Natural killer cell (primary cell): ENCODE measurements at regions not wholly inside any gene's neighbourhood (a gene's known extent, or its start where the extent isn't known, plus 50 kb on each side); places are given as distances from the start of the nearest gene placed in this dataset.

Source experiments
- ATAC-seq, 3 donors: fragments of 150-1000 bp in 2 of 3; fragments of 200-7000 bp in 1 of 3; cut with Tn5 transposase; 1 replicate in 1 of 3; 2 replicates in 2 of 3; pipeline ENCODE4 v1.10.0; 2021; ENCODE audit warnings: mild to moderate bottlenecking in 2 of 3, moderate library complexity in 2 of 3
- DNase-seq, 2 donors: peaks; one replicate each; pipeline versions ENCODE4 v3.0.0 to v3.0.0-alpha.2; 2013 to 2021; ENCODE audit warnings: mixed read lengths in 1 of 2
- H3K27ac ChIP-seq: one replicate; pipeline ENCODE4 v1.5.1; 2013; ENCODE audit warnings: mild to moderate bottlenecking, low read length
- H3K27me3 ChIP-seq: one replicate; pipeline ENCODE4 v1.6.1; 2013; ENCODE audit warnings: low read length; ENCODE audit not compliant: control insufficient read depth, insufficient read depth
- H3K36me3 ChIP-seq: one replicate; pipeline ENCODE4 v1.6.1; 2013; ENCODE audit warnings: low read length; ENCODE audit not compliant: control insufficient read depth, insufficient read depth
- H3K4me1 ChIP-seq: one replicate; pipeline ENCODE4 v1.6.1; 2013; ENCODE audit warnings: low read length; ENCODE audit not compliant: control insufficient read depth, insufficient read depth
- H3K4me3 ChIP-seq: one replicate; pipeline ENCODE4 v1.5.1; 2013; ENCODE audit warnings: low read length
- H3K9me3 ChIP-seq: one replicate; pipeline ENCODE4 v1.6.1; 2013; ENCODE audit warnings: low read length; ENCODE audit not compliant: control insufficient read depth, insufficient read depth
- H3K27ac Mint-ChIP-seq, 2 donors: one replicate each; pipeline ENCODE4 v1.8.0; 2022; ENCODE audit warnings: mild to moderate bottlenecking in 2 of 2, mixed read lengths in 2 of 2, moderate library complexity in 1 of 2
- H3K27me3 Mint-ChIP-seq, 2 donors: one replicate each; pipeline ENCODE4 v1.8.0; 2022; ENCODE audit warnings: low read depth in 2 of 2, mixed read lengths in 2 of 2
- H3K36me3 Mint-ChIP-seq: one replicate; pipeline ENCODE4 v1.8.0; 2022; ENCODE audit warnings: mixed read lengths
- H3K4me1 Mint-ChIP-seq, 2 donors: one replicate each; pipeline ENCODE4 v1.8.0; 2022; ENCODE audit warnings: mixed read lengths in 2 of 2
- H3K4me3 Mint-ChIP-seq: one replicate; pipeline ENCODE4 v1.8.0; 2022; ENCODE audit warnings: mild to moderate bottlenecking, moderate library complexity, mixed read lengths
- H3K9me3 Mint-ChIP-seq, 2 donors: one replicate each; pipeline ENCODE4 v1.8.0; 2022; ENCODE audit warnings: mixed read lengths in 2 of 2
- WGBS: methylation state at CpG from one replicate; pipeline ENCODE4 v1.1.7; 2013; ENCODE audit warnings: missing lambda C conversion rate; ENCODE audit not compliant: insufficient coverage; 5-methylcytosine and 5-hydroxymethylcytosine counted together
- intact Hi-C: fragments of 100-400 bp; cut with micrococcal nuclease; formaldehyde crosslinking; loops from one replicate; pipeline ENCODE4 v1.14.2; 2022
- TF ChIP-seq, protein P1 (sequence below): fragments of 200-600 bp; IDR thresholded peaks from one replicate; pipeline ENCODE4 v1.8.0; 2022; ENCODE audit warnings: antibody characterized with exemption

DNA sequence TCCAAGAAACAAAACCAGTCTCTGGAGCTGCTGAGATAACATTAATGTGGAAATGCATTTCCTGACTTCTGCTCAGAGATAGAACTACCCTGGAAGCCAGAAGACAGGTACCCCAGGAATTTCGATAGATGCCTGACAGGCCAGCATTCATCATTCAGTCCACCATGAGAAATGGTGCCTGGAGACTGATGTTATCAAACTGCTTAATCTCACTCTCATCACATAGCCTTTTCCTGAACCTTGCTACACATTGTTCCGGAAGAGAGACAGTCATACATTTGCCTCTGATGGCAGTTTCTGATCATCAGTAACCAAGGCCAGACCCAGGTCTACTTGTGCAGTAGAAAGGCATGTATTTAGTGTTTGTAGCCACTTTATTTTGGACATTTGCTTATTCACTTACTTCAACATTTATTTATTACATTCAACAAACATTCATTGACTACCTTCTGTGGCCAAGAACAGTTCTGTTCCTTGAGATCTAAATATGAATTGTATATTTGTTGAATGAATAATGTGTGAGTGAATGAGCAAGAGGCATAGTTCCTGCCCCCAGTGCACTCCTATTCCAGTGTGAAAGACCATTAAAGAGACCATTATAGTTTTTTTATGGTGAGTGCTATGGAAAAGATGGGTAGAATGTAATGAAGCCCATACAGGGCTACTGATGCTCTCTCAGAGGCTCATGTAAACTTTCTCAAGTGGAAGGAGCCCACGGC is 485.7 kb downstream of the NUF2 start:
- TF ChIP-seq, protein P1, sequence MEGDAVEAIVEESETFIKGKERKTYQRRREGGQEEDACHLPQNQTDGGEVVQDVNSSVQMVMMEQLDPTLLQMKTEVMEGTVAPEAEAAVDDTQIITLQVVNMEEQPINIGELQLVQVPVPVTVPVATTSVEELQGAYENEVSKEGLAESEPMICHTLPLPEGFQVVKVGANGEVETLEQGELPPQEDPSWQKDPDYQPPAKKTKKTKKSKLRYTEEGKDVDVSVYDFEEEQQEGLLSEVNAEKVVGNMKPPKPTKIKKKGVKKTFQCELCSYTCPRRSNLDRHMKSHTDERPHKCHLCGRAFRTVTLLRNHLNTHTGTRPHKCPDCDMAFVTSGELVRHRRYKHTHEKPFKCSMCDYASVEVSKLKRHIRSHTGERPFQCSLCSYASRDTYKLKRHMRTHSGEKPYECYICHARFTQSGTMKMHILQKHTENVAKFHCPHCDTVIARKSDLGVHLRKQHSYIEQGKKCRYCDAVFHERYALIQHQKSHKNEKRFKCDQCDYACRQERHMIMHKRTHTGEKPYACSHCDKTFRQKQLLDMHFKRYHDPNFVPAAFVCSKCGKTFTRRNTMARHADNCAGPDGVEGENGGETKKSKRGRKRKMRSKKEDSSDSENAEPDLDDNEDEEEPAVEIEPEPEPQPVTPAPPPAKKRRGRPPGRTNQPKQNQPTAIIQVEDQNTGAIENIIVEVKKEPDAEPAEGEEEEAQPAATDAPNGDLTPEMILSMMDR: no peak
- no peaks in the 10 kb centered on the region for H3K27me3 ChIP-seq
- no peaks in the 10 kb centered on the region for H3K4me1 ChIP-seq
- H3K36me3 Mint-ChIP-seq: no peaks in the 10 kb centered on the region
- H3K4me1 Mint-ChIP-seq: no peaks in the 10 kb centered on the region
- no peaks in the 10 kb centered on the region for H3K27me3 Mint-ChIP-seq
- H3K27ac Mint-ChIP-seq: no peak overlapping the region
- H3K36me3 ChIP-seq: no peaks in the 10 kb centered on the region
- no peak overlapping the region for H3K27ac ChIP-seq
- DNase-seq: no peak
- 70% methylated on average over 3 of the region's 3 CpGs for WGBS
- no peak overlapping the region for H3K4me3 ChIP-seq
- intact Hi-C loops: no loop called here
- H3K9me3 Mint-ChIP-seq: peaks cover 0 to 7% of the 10 kb centered on the region in 2 donors
- no peaks in the 10 kb centered on the region for H3K9me3 ChIP-seq
- H3K4me3 Mint-ChIP-seq: no peak overlapping the region
- no peak for ATAC-seq

DNA sequence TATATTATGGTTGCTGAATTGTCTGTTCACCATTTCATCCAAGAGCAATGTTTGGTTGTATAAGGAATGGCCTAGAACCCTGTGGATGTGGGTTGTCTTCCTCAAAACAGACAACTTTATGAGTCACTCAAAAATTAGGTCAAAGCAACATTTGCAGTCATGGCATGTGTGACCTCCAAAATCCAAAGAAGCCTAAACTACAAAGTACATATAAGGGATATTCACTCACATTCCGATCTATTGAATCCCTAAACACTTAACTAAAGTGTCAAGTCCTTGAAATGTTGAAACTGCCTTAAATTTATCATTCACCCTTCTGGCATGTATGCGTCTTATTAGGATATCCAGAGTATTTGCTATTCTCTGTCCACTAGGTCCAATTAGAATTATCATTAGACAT is 491.5 kb downstream of the NUF2 start:
- no peak overlapping the region for H3K27ac Mint-ChIP-seq
- H3K27me3 Mint-ChIP-seq: no peaks in the 10 kb centered on the region
- no peak for DNase-seq

DNA sequence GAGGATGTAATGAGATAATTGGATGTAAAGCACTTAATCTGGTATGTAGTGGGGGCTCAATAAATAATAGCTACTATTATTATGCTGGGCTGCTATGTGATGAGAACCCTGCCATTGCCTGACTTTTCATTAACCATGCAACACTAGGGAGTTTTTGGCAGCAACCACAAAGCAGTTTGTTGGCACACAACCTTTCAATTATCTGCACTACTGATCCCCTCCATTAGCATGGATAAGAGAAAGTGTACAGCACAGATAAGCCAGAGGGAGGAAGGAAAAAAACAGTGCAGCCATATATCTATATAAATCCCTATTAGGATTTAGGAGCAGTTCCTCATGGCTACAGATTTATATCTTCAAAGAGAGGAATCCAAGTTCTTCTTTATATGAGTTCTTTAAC is 498.5 kb downstream of the NUF2 start:
- Mint-ChIP-seq H3K36me3 (no peaks in the 10 kb centered on the region), H3K27ac (no peak overlapping the region), H3K4me1 (no peaks in the 10 kb centered on the region), H3K9me3 (no peaks in the 10 kb centered on the region), H3K4me3 (no peak overlapping the region), H3K27me3 (no peaks in the 10 kb centered on the region)
- no peaks in the 10 kb centered on the region for H3K9me3 ChIP-seq
- TF ChIP-seq, protein P1: no peak
- intact Hi-C loops: no loop called here
- ATAC-seq (no peak), DNase-seq (no peak)
- H3K4me3 ChIP-seq: no peak overlapping the region
- H3K4me1 ChIP-seq: no peaks in the 10 kb centered on the region
- H3K36me3 ChIP-seq: no peaks in the 10 kb centered on the region
- no peak overlapping the region for H3K27ac ChIP-seq
- no peaks in the 10 kb centered on the region for H3K27me3 ChIP-seq

More for the DNA sequence above, 491.5 kb downstream of the NUF2 start:
- Histone ChIP-seq H3K4me3 (no peak overlapping the region), H3K36me3 (no peaks in the 10 kb centered on the region), H3K9me3 (no peaks in the 10 kb centered on the region), H3K4me1 (no peaks in the 10 kb centered on the region), H3K27ac (no peak overlapping the region), H3K27me3 (no peaks in the 10 kb centered on the region)
- H3K9me3 Mint-ChIP-seq: peaks cover 0 to 4% of the 10 kb centered on the region in 2 donors
- no peak for ATAC-seq
- TF ChIP-seq, protein P1: no peak
- WGBS: 90% methylated on average over 2 of the region's 2 CpGs
- intact Hi-C loops: no loop called here
- H3K4me1 Mint-ChIP-seq: no peaks in the 10 kb centered on the region
- H3K4me3 Mint-ChIP-seq: no peak overlapping the region
- no peaks in the 10 kb centered on the region for H3K36me3 Mint-ChIP-seq

DNA sequence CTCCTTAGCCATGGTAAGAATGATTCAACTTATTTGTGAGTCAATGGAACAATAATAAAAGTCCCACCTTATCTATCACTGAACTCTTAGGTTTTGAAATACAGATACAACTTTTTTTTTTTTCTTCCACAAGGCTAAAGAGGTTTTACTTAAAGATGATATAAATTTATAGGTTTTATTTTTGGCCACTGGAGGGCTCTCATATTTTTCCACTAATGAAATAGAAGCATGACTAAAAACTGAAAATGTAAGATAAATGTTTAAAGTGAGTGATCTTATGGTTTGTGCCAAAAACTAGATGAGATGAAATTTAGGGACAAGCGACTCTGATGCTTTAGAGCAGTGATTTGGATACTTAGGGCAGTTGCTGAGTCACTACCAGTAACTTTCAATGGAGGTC is 499.0 kb downstream of the NUF2 start:
- ATAC-seq: no peak
- Histone ChIP-seq H3K4me3 (no peak overlapping the region), H3K36me3 (no peaks in the 10 kb centered on the region), H3K9me3 (no peaks in the 10 kb centered on the region), H3K4me1 (no peaks in the 10 kb centered on the region), H3K27me3 (no peaks in the 10 kb centered on the region), H3K27ac (no peak overlapping the region)
- Mint-ChIP-seq H3K4me3 (no peak overlapping the region), H3K9me3 (no peaks in the 10 kb centered on the region), H3K36me3 (no peaks in the 10 kb centered on the region), H3K27ac (no peak overlapping the region), H3K4me1 (no peaks in the 10 kb centered on the region), H3K27me3 (no peaks in the 10 kb centered on the region)
- intact Hi-C loops: no loop called here
- DNase-seq: no peak
- 87% methylated on average over 1 of the region's 1 CpG for WGBS
- TF ChIP-seq, protein P1: no peak
